Vagina (tissue), 2 donors: ENCODE measurements at regions not wholly inside any gene's neighbourhood (a gene's known extent, or its start where the extent isn't known, plus 50 kb on each side); places are given as distances from the start of the nearest gene placed in this dataset.

Experiments used
- CTCF ChIP-seq, 3 experiments: fragments of 450-650 bp in 2 of 3; fragments of 200-600 bp in 1 of 3; sonication (generic) in 1 of 3; IDR thresholded peaks; one replicate each; pipeline ENCODE4 v1.5.1; 2017 to 2019; ENCODE audit warnings: antibody characterized with exemption in 3 of 3, mild to moderate bottlenecking in 2 of 3, moderate library complexity in 2 of 3
- POLR2A ChIP-seq, 2 donors: fragments of 450-650 bp; IDR thresholded peaks; one replicate each; pipeline ENCODE4 v1.6.1; 2017; ENCODE audit warnings: antibody characterized with exemption in 2 of 2, mild to moderate bottlenecking in 2 of 2, moderate library complexity in 2 of 2
- POLR2AphosphoS5 ChIP-seq, 2 donors: sonication (generic); formaldehyde crosslinking; IDR thresholded peaks; one replicate each; pipeline ENCODE4 v1.9.0; 2017; ENCODE audit warnings: antibody characterized with exemption in 2 of 2, mild to moderate bottlenecking in 2 of 2, low read depth in 1 of 2; ENCODE audit not compliant: insufficient read depth in 1 of 2

DNA sequence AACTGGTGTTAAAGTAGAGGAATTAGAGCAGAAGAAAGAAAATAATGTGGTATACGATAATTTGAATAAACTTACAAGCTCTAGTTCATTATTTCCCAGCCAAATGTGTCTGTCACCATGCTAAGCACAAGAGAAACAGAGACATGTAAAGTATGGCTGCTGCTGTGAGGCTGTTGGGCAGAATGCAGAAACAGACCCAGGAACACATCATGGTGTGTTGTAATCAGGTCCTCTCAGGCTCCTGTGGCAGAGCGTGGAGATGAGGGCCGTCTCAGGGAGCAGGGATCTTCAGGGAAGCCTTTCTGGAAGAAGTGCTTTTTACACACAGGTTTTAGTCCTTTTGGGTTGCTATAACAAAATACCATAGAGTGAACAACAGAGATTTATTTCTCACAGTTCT lies 710.7 kb upstream of the SGCG start:
- TF ChIP-seq POLR2A (IDR thresholded peaks at IDR 0.05) (no peak), CTCF (IDR thresholded peaks at IDR 0.05) (no peak), POLR2AphosphoS5 (IDR thresholded peaks at IDR 0.05; ENCODE audit: insufficient read depth in 1 of 2, low read depth in 1 of 2) (no peak)
